ENCODE measurements at regions not wholly inside any gene's neighbourhood (a gene's known extent, or its start where the extent isn't known, plus 50 kb on each side); places are given as distances from the start of the nearest gene placed in this dataset.

DNA sequence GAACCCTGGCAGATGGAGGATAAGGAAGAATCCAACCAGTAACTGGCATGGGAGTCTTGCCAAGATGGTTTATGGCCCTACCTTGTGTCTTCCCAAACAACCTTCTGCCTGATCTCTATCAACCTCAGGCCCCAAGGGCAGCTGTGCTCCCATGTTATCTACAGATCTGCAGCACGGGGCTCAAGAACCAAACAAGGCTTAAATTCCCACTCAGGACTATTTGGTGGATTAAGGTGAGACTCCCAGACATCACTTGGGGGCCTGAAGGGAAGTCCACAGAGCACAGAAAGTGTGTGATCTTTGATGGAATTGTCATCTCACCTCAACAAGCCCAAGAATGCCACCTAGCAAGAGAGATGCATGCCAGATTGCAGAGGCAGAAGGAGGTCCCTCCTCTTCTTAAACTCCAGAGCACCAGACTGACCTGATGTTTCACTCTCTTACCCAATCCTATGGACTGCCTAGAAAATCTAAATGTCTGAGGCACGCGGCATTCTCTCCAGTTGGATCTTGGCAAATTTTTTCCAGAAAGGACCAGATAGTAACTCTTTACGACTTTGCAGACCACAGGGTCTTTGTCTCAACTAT, 759.5 kb upstream of the TBX3 start:
- H3K36me3 ChIP-seq (ENCODE audit: control insufficient read depth in 4 of 4, insufficient read depth in 4 of 4, low read length in 3 of 4): no peaks in the 10 kb centered on the region
- no peak overlapping the region for H3K27ac ChIP-seq (ENCODE audit: insufficient read depth in 1 of 2, low read depth in 1 of 2, low read length in 2 of 2, poor library complexity in 1 of 2, severe bottlenecking in 2 of 2)
- CTCF ChIA-PET: no interaction called here
- DNase-seq: no peak
- H3K4me1 ChIP-seq (ENCODE audit: control extremely low read depth in 1 of 4, control insufficient read depth in 4 of 4, insufficient read depth in 4 of 4, low read length in 3 of 4): no peaks in the 10 kb centered on the region
- POLR2A ChIA-PET: no interaction called here
- 79% methylated on average over 4 of the region's 4 CpGs for WGBS (ENCODE audit: insufficient coverage)
- no peaks in the 10 kb centered on the region for H3K9me3 ChIP-seq (ENCODE audit: control extremely low read depth in 1 of 5, control insufficient read depth in 4 of 5, insufficient read depth in 2 of 5, low read depth in 1 of 5, low read length in 4 of 5)
- H3K4me3 ChIP-seq (ENCODE audit: control insufficient read depth in 1 of 7, extremely low read depth in 1 of 7, insufficient read depth in 4 of 7, low read depth in 2 of 7, low read length in 6 of 7): no peak overlapping the region
- peaks cover 0 to 10% (median 7%) of the 10 kb centered on the region in 5 experiments for H3K27me3 ChIP-seq (replicated peaks in 2 of 5; ENCODE audit: control insufficient read depth in 4 of 5, insufficient read depth in 5 of 5, low read length in 4 of 5)

DNA sequence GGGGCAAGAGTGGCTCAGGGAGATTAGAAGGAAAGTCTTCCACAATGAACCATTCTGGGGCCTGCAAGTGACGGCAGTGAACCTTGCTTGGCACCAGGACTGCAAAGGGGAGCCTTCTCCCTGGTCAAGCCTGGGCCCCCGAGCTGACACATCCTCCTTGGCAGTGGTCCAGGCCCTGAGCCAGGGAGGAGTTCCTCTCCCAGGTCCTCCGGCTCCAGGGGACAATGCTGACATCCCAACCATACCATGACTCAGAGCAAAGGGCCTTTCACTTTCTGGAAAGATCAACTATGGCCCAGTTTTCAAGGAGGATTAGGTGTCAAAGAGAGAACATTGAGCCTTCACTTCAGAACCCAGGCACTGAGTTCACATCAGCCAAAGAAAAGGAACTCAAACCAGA, 756.5 kb upstream of the TBX3 start:
- Histone ChIP-seq H3K4me1 (ENCODE audit: control extremely low read depth in 1 of 4, control insufficient read depth in 4 of 4, insufficient read depth in 4 of 4, low read length in 3 of 4) (no peaks in the 10 kb centered on the region), H3K27me3 (replicated peaks in 2 of 5; ENCODE audit: control insufficient read depth in 4 of 5, insufficient read depth in 5 of 5, low read length in 4 of 5) (peaks cover 0 to 5% (median 2%) of the 10 kb centered on the region in 5 experiments), H3K36me3 (ENCODE audit: control insufficient read depth in 4 of 4, insufficient read depth in 4 of 4, low read length in 3 of 4) (no peaks in the 10 kb centered on the region), H3K4me3 (ENCODE audit: control insufficient read depth in 1 of 7, extremely low read depth in 1 of 7, insufficient read depth in 4 of 7, low read depth in 2 of 7, low read length in 6 of 7) (no peak overlapping the region), H3K27ac (ENCODE audit: insufficient read depth in 1 of 2, low read depth in 1 of 2, low read length in 2 of 2, poor library complexity in 1 of 2, severe bottlenecking in 2 of 2) (no peak overlapping the region), H3K9me3 (ENCODE audit: control extremely low read depth in 1 of 5, control insufficient read depth in 4 of 5, insufficient read depth in 2 of 5, low read depth in 1 of 5, low read length in 4 of 5) (no peaks in the 10 kb centered on the region)
- 61% methylated on average over 3 of the region's 3 CpGs for WGBS (ENCODE audit: insufficient coverage)
- ChIA-PET POLR2A (no interaction called here), CTCF (no interaction called here)
- DNase-seq: no peak

DNA sequence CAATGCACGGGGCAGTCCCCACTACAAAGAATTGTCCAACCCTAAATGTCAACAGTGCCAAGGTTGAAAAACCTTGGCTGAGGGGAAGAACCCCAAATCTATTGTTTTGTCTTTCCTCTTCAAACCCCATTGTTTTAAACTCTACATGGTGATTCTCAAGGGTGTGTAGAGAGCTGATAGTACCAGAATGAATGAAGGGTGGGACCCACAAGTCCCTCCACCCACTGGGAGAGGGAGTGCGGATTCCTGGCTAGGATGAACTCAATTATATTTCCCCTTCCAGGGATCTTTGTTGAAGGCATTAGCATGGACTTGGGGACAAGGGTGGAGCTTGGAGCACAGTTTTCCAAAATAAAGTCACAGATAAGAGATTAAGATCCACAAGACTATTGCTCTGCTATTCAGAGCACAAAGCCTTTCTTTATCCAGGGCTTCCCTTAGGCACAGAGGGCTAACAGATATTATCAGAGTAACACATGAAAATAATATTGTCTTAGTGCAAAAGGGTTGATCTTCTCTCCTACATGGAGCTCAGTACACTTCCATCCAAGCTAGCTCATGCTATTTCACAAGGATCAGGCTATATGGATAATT, 755.1 kb upstream of the TBX3 start:
- no peaks in the 10 kb centered on the region for H3K9me3 ChIP-seq (ENCODE audit: control extremely low read depth in 1 of 5, control insufficient read depth in 4 of 5, insufficient read depth in 2 of 5, low read depth in 1 of 5, low read length in 4 of 5)
- no peaks in the 10 kb centered on the region for H3K4me1 ChIP-seq (ENCODE audit: control extremely low read depth in 1 of 4, control insufficient read depth in 4 of 4, insufficient read depth in 4 of 4, low read length in 3 of 4)
- H3K27ac ChIP-seq (ENCODE audit: insufficient read depth in 1 of 2, low read depth in 1 of 2, low read length in 2 of 2, poor library complexity in 1 of 2, severe bottlenecking in 2 of 2): no peak overlapping the region
- no peak overlapping the region for H3K4me3 ChIP-seq (ENCODE audit: control insufficient read depth in 1 of 7, extremely low read depth in 1 of 7, insufficient read depth in 4 of 7, low read depth in 2 of 7, low read length in 6 of 7)
- ChIA-PET POLR2A (no interaction called here), CTCF (no interaction called here)
- peaks cover 0 to 5% (median 1%) of the 10 kb centered on the region in 5 experiments for H3K27me3 ChIP-seq (replicated peaks in 2 of 5; ENCODE audit: control insufficient read depth in 4 of 5, insufficient read depth in 5 of 5, low read length in 4 of 5)
- WGBS (ENCODE audit: insufficient coverage): 83% methylated on average over 2 of the region's 2 CpGs
- H3K36me3 ChIP-seq (ENCODE audit: control insufficient read depth in 4 of 4, insufficient read depth in 4 of 4, low read length in 3 of 4): no peaks in the 10 kb centered on the region
- no peak for DNase-seq

DNA sequence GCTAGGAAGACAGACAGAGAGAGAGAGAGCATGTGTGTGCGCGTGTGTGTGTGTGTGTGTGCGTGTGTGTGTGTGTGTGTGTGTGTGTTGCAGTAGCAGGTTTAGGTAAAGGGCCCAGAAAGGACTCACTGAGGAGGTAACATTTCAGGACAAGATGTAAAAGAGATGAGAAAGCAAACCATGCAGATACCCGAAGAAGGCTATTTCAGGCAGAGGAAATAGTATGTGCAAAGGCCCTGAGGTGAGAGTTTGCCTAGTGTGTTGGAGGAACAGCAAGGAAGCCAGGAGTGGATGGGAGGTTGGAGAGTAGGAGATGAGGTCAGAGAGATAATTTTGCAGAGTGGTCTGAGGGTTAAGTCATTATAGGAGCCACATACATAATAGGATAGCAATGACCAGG, 754.3 kb upstream of the TBX3 start:
- no peak for DNase-seq
- no peak overlapping the region for H3K4me3 ChIP-seq (ENCODE audit: control insufficient read depth in 1 of 7, extremely low read depth in 1 of 7, insufficient read depth in 4 of 7, low read depth in 2 of 7, low read length in 6 of 7)
- no peaks in the 10 kb centered on the region for H3K36me3 ChIP-seq (ENCODE audit: control insufficient read depth in 4 of 4, insufficient read depth in 4 of 4, low read length in 3 of 4)
- CTCF ChIA-PET: no interaction called here
- WGBS (ENCODE audit: insufficient coverage): 85% methylated on average over 4 of the region's 4 CpGs
- no peaks in the 10 kb centered on the region for H3K4me1 ChIP-seq (ENCODE audit: control extremely low read depth in 1 of 4, control insufficient read depth in 4 of 4, insufficient read depth in 4 of 4, low read length in 3 of 4)
- H3K27me3 ChIP-seq (replicated peaks in 2 of 5; ENCODE audit: control insufficient read depth in 4 of 5, insufficient read depth in 5 of 5, low read length in 4 of 5): peaks cover 0 to 4% (median 0%) of the 10 kb centered on the region in 5 experiments
- H3K27ac ChIP-seq (ENCODE audit: insufficient read depth in 1 of 2, low read depth in 1 of 2, low read length in 2 of 2, poor library complexity in 1 of 2, severe bottlenecking in 2 of 2): no peak overlapping the region
- POLR2A ChIA-PET: no interaction called here
- H3K9me3 ChIP-seq (ENCODE audit: control extremely low read depth in 1 of 5, control insufficient read depth in 4 of 5, insufficient read depth in 2 of 5, low read depth in 1 of 5, low read length in 4 of 5): no peaks in the 10 kb centered on the region

DNA sequence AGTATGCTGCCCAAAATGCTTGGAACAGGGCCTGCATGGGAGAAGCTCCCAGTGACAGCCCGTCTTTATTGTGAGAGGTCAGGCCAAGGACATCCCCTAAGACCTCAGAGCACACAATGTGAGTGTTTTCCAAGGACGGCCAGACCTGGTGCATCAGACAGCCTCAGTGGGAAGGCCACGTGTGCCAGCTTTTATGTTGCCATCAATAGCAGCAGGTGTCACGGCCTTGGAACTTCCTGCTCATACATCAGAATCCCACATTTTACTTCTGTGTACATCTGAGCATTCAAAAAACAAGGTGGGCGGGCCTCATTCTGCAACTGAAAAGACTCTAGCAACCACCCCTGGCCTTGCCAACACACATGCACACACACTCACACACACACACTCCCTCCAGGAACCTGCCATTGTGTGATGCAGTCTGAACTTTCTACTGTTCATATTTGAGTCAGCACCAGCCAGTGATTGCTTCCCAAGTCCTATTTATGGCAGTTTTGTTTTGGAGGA, 753.1 kb upstream of the TBX3 start:
- Histone ChIP-seq H3K27ac (ENCODE audit: insufficient read depth in 1 of 2, low read depth in 1 of 2, low read length in 2 of 2, poor library complexity in 1 of 2, severe bottlenecking in 2 of 2) (no peak overlapping the region), H3K9me3 (ENCODE audit: control extremely low read depth in 1 of 5, control insufficient read depth in 4 of 5, insufficient read depth in 2 of 5, low read depth in 1 of 5, low read length in 4 of 5) (no peaks in the 10 kb centered on the region), H3K36me3 (ENCODE audit: control insufficient read depth in 4 of 4, insufficient read depth in 4 of 4, low read length in 3 of 4) (no peaks in the 10 kb centered on the region), H3K4me1 (ENCODE audit: control extremely low read depth in 1 of 4, control insufficient read depth in 4 of 4, insufficient read depth in 4 of 4, low read length in 3 of 4) (no peaks in the 10 kb centered on the region), H3K27me3 (replicated peaks in 2 of 5; ENCODE audit: control insufficient read depth in 4 of 5, insufficient read depth in 5 of 5, low read length in 4 of 5) (no peaks in the 10 kb centered on the region), H3K4me3 (ENCODE audit: control insufficient read depth in 1 of 7, extremely low read depth in 1 of 7, insufficient read depth in 4 of 7, low read depth in 2 of 7, low read length in 6 of 7) (no peak overlapping the region)
- DNase-seq: no peak
- WGBS (ENCODE audit: insufficient coverage): 90% methylated on average over 5 of the region's 5 CpGs
- POLR2A ChIA-PET: no interaction called here
- CTCF ChIA-PET: no interaction called here

DNA sequence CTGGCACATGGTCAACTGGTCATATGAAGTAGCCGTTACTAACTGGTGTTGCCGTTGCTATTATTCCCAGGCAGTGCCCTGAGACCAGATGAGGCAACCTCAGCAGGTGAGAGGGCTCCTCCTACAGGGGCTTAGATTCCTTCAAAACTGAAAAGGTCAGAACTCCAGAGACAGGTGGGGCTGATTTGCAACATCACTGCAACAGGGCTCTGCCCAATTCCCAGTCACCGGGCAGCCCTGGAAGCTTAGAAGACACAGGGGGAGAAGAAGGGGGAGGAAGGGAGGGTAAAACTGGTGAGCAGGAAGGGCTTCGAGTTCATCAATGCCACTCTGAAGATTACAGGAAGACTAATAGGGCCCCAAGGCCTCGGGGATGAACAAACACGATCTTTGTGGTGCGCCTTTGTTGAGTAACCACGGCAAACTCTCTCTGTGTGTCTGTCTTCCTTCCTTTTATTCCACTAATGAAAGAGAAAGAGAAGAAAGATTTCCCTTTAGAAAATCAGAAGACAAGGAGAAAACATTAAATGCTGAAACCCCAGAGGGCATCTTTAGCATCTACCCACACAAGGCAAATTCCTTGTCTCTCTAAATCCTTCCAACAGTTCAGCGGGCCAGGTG, 749.1 kb upstream of the TBX3 start:
- ChIA-PET CTCF (no interaction called here), POLR2A (no interaction called here)
- no peak overlapping the region for H3K27ac ChIP-seq (ENCODE audit: insufficient read depth in 1 of 2, low read depth in 1 of 2, low read length in 2 of 2, poor library complexity in 1 of 2, severe bottlenecking in 2 of 2)
- H3K9me3 ChIP-seq (ENCODE audit: control extremely low read depth in 1 of 5, control insufficient read depth in 4 of 5, insufficient read depth in 2 of 5, low read depth in 1 of 5, low read length in 4 of 5): no peaks in the 10 kb centered on the region
- 53% methylated on average over 9 of the region's 9 CpGs for WGBS (ENCODE audit: insufficient coverage)
- DNase-seq: no peak
- no peaks in the 10 kb centered on the region for H3K4me1 ChIP-seq (ENCODE audit: control extremely low read depth in 1 of 4, control insufficient read depth in 4 of 4, insufficient read depth in 4 of 4, low read length in 3 of 4)
- H3K27me3 ChIP-seq (replicated peaks in 2 of 5; ENCODE audit: control insufficient read depth in 4 of 5, insufficient read depth in 5 of 5, low read length in 4 of 5): no peaks in the 10 kb centered on the region
- H3K36me3 ChIP-seq (ENCODE audit: control insufficient read depth in 4 of 4, insufficient read depth in 4 of 4, low read length in 3 of 4): no peaks in the 10 kb centered on the region
- H3K4me3 ChIP-seq (ENCODE audit: control insufficient read depth in 1 of 7, extremely low read depth in 1 of 7, insufficient read depth in 4 of 7, low read depth in 2 of 7, low read length in 6 of 7): no peak overlapping the region

DNA sequence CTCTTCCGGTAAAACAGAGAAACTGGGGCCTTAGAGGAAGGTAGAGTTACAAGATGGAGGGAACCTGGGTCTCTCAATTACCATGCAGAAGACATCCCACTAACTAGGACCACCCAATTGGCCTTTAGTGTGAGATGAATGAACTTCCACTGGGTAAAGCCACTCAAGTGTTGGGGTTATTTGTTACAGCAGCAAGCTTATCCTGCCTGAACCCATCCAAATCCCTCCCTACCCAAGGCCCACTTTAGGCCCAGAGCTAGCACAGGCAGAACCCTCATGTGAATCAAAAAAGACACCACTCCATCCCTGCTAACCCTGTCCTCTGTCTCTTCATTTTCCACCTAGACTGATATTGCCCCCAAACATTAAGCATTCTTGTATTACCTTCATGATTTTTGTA, 746.7 kb upstream of the TBX3 start:
- WGBS (ENCODE audit: insufficient coverage): no CpG with 5 or more reads among the region's 1 CpG
- Histone ChIP-seq H3K4me1 (ENCODE audit: control extremely low read depth in 1 of 4, control insufficient read depth in 4 of 4, insufficient read depth in 4 of 4, low read length in 3 of 4) (no peaks in the 10 kb centered on the region), H3K4me3 (ENCODE audit: control insufficient read depth in 1 of 7, extremely low read depth in 1 of 7, insufficient read depth in 4 of 7, low read depth in 2 of 7, low read length in 6 of 7) (no peak overlapping the region), H3K27me3 (replicated peaks in 2 of 5; ENCODE audit: control insufficient read depth in 4 of 5, insufficient read depth in 5 of 5, low read length in 4 of 5) (no peaks in the 10 kb centered on the region), H3K27ac (ENCODE audit: insufficient read depth in 1 of 2, low read depth in 1 of 2, low read length in 2 of 2, poor library complexity in 1 of 2, severe bottlenecking in 2 of 2) (no peak overlapping the region), H3K9me3 (ENCODE audit: control extremely low read depth in 1 of 5, control insufficient read depth in 4 of 5, insufficient read depth in 2 of 5, low read depth in 1 of 5, low read length in 4 of 5) (no peaks in the 10 kb centered on the region), H3K36me3 (ENCODE audit: control insufficient read depth in 4 of 4, insufficient read depth in 4 of 4, low read length in 3 of 4) (no peaks in the 10 kb centered on the region)
- DNase-seq: no peak
- ChIA-PET POLR2A (no interaction called here), CTCF (no interaction called here)
